IMR-90 (cell line): ENCODE measurements at regions not wholly inside any gene's neighbourhood (a gene's known extent, or its start where the extent isn't known, plus 50 kb on each side); places are given as distances from the start of the nearest gene placed in this dataset.
"Not testable (repeated sequence)": the region's sequence is repeated elsewhere in the genome, so short reads cannot be mapped to it uniquely, and the experiment has no call there.

Experiments
- ATAC-seq: fragments of 200-7000 bp; cut with Tn5 transposase; 2 replicates; pipeline ENCODE4 v1.9.1; 2020; ENCODE audit warnings: low read depth, mild to moderate bottlenecking, moderate library complexity
- BruUV-seq: library from RNA; stranded (reverse); fragments of 400-500 nt; replicated peaks from 2 replicates; lab custom pipeline; 2021; lab: Mats Ljungman, UMichigan
- CTCF ChIA-PET: fragments of 300-600 bp; formaldehyde crosslinking; extraction: SDS; loops from one replicate; lab custom pipeline; 2021; ENCODE audit warnings: antibody characterized with exemption; lab: Yijun Ruan, JAX
- POLR2A ChIA-PET: fragments of 300-600 bp; sonication (Branson Sonifier 250); formaldehyde crosslinking; loops from one replicate; lab custom pipeline; 2022; ENCODE audit warnings: antibody characterized with exemption; ENCODE audit not compliant: unreplicated experiment; lab: Charles Lee
- DNase-seq: peaks from one replicate; pipeline ENCODE4 v3.0.0; 2013
- H2AFZ ChIP-seq: replicated peaks from 2 replicates; pipeline ENCODE3; 2013; ENCODE audit warnings: low read length, mild to moderate bottlenecking; ENCODE audit not compliant: poor library complexity
- H2AK5ac ChIP-seq: 2 replicates; pipeline ENCODE4 v1.6.1; 2013; ENCODE audit warnings: low read depth, low read length, inconsistent platforms
- H2AK9ac ChIP-seq: replicated peaks from 2 replicates; pipeline ENCODE3; 2013; ENCODE audit warnings: mild to moderate bottlenecking, low read depth, low read length, moderate library complexity; ENCODE audit not compliant: poor library complexity
- H2BK120ac ChIP-seq: 2 replicates; pipeline ENCODE4 v1.6.1; 2013; ENCODE audit warnings: low read depth, low read length, inconsistent platforms
- H2BK15ac ChIP-seq: 3 replicates; pipeline ENCODE4 v1.6.1; 2013; ENCODE audit warnings: low read depth, low read length, inconsistent platforms
- H2BK20ac ChIP-seq: 2 replicates; pipeline ENCODE4 v1.6.1; 2013; ENCODE audit warnings: low read depth, mild to moderate bottlenecking, inconsistent platforms, low read length, moderate library complexity
- H2BK5ac ChIP-seq: 2 replicates; pipeline ENCODE4 v1.6.1; 2013; ENCODE audit warnings: mild to moderate bottlenecking, low read depth, low read length, inconsistent platforms; ENCODE audit not compliant: poor library complexity, severe bottlenecking
- H3K14ac ChIP-seq: replicated peaks from 2 replicates; pipeline ENCODE4 v1.6.1; 2013; ENCODE audit warnings: low read depth, low read length, inconsistent platforms
- H3K18ac ChIP-seq: 2 replicates; pipeline ENCODE4 v1.6.1; 2013; ENCODE audit warnings: low read depth, low read length, control low read depth
- H3K23ac ChIP-seq: 2 replicates; pipeline ENCODE4 v1.6.1; 2013; ENCODE audit warnings: low read depth, low read length, inconsistent platforms
- H3K27ac ChIP-seq: 2 replicates; pipeline ENCODE4 v1.5.1; 2013; ENCODE audit warnings: mild to moderate bottlenecking, control low read depth, low read length; ENCODE audit not compliant: insufficient read depth
- H3K27me3 ChIP-seq: 2 replicates; pipeline ENCODE4 v1.6.1; 2013; ENCODE audit warnings: low read length; ENCODE audit not compliant: control insufficient read depth, insufficient read depth
- H3K36me3 ChIP-seq: 2 replicates; pipeline ENCODE4 v1.6.1; 2013; ENCODE audit warnings: low read length, mixed read lengths; ENCODE audit not compliant: control insufficient read depth, insufficient read depth
- H3K4ac ChIP-seq: 2 replicates; pipeline ENCODE4 v1.6.1; 2013; ENCODE audit warnings: low read depth, low read length, inconsistent platforms
- H3K4me1 ChIP-seq: 2 replicates; pipeline ENCODE4 v1.6.1; 2013; ENCODE audit warnings: low read length, mixed read lengths; ENCODE audit not compliant: control insufficient read depth, insufficient read depth
- H3K4me2 ChIP-seq: 2 replicates; pipeline ENCODE4 v1.6.1; 2013; ENCODE audit warnings: low read depth, mild to moderate bottlenecking, control low read depth, low read length, moderate library complexity
- H3K4me3 ChIP-seq: 2 replicates; pipeline ENCODE4 v1.5.1; 2013; ENCODE audit warnings: low read depth, mild to moderate bottlenecking, control low read depth, low read length, moderate library complexity; ENCODE audit not compliant: insufficient read depth
- H3K56ac ChIP-seq: 2 replicates; pipeline ENCODE4 v1.6.1; 2013; ENCODE audit warnings: low read length, inconsistent platforms; ENCODE audit not compliant: insufficient read depth; ENCODE audit errors: extremely low read depth
- H3K79me1 ChIP-seq, 2 experiments: 2 replicates each; pipeline ENCODE4 v1.6.1; 2013; ENCODE audit warnings: low read length in 2 of 2, inconsistent platforms in 1 of 2, low read depth in 1 of 2
- H3K9ac ChIP-seq: 2 replicates; pipeline ENCODE4 v1.6.1; 2013; ENCODE audit warnings: low read depth, low read length, control low read depth
- H3K9me1 ChIP-seq: 2 replicates; pipeline ENCODE4 v1.6.1; 2013; ENCODE audit warnings: low read length, inconsistent platforms; ENCODE audit not compliant: insufficient read depth
- H3K9me3 ChIP-seq: 2 replicates; pipeline ENCODE4 v1.6.1; 2013; ENCODE audit warnings: low read length; ENCODE audit not compliant: control insufficient read depth, insufficient read depth
- H4K20me1 ChIP-seq: 2 replicates; pipeline ENCODE4 v1.6.1; 2013; ENCODE audit warnings: low read length, inconsistent platforms; ENCODE audit not compliant: insufficient read depth
- H4K5ac ChIP-seq: 2 replicates; pipeline ENCODE4 v1.6.1; 2013; ENCODE audit warnings: mild to moderate bottlenecking, low read depth, low read length, control low read depth
- H4K8ac ChIP-seq, 2 experiments: 2 replicates each; pipeline ENCODE4 v1.6.1; 2013; ENCODE audit warnings: low read depth in 2 of 2, low read length in 2 of 2, control low read depth in 1 of 2, inconsistent platforms in 1 of 2
- H4K91ac ChIP-seq: 2 replicates; pipeline ENCODE4 v1.6.1; 2013; ENCODE audit warnings: low read depth, low read length, inconsistent platforms; ENCODE audit not compliant: insufficient read depth
- WGBS, 2 experiments: methylation state at CpG; one replicate each; pipeline versions ENCODE4 v1.1.5 to v1.1.7; 2013; ENCODE audit warnings: missing lambda C conversion rate in 2 of 2; ENCODE audit not compliant: insufficient read length in 1 of 2; ENCODE audit errors: extremely low coverage in 2 of 2; 5-methylcytosine and 5-hydroxymethylcytosine counted together
- dilution Hi-C: fragments of 300-500 bp; cut with HindIII; formaldehyde crosslinking; loops from one replicate; pipeline ENCODE4 v1.14.3; 2018; ENCODE audit warnings: low sequenced_read_pairs; ENCODE audit not compliant: unreplicated experiment
- in situ Hi-C: fragments of 300-500 bp; cut with MboI; formaldehyde crosslinking; loops from 3 replicates; pipeline ENCODE4 v1.14.3; 2019; ENCODE audit warnings: low sequenced_read_pairs, inconsistent platforms, mixed read lengths
- intact Hi-C: fragments of 100-400 bp; cut with micrococcal nuclease; formaldehyde crosslinking; loops from 2 replicates; pipeline ENCODE4 v1.10.0; 2022

- H4K20me1 ChIP-seq, intact Hi-C loops, H4K91ac ChIP-seq, in situ Hi-C loops, H3K23ac ChIP-seq, H2BK20ac ChIP-seq, dilution Hi-C loops, BruUV-seq, H3K9me1 ChIP-seq, H2AFZ ChIP-seq, H3K27ac ChIP-seq, H3K56ac ChIP-seq, DNase-seq, H2BK15ac ChIP-seq, H3K9ac ChIP-seq, H3K27me3 ChIP-seq, H3K4me1 ChIP-seq, H3K4me3 ChIP-seq, H2BK5ac ChIP-seq, H3K36me3 ChIP-seq, H2BK120ac ChIP-seq, H2AK9ac ChIP-seq, H4K5ac ChIP-seq, H3K14ac ChIP-seq, H2AK5ac ChIP-seq, H3K4me2 ChIP-seq, H3K4ac ChIP-seq, CTCF ChIA-PET, ATAC-seq, POLR2A ChIA-PET, H4K8ac ChIP-seq, H3K18ac ChIP-seq, H3K79me1 ChIP-seq: not testable (repeated sequence)
- no CpG with 5 or more reads among the region's 12 CpGs for WGBS, 2 experiments
- peaks cover 29% of the 10 kb centered on the region for H3K9me3 ChIP-seq
Observed at GRCh38 chr10:131823601-131824099, 77.2 kb upstream of the PPP2R2D start.
